Spleen (tissue), 7 donors: ENCODE measurements at regions not wholly inside any gene's neighbourhood (a gene's known extent, or its start where the extent isn't known, plus 50 kb on each side); places are given as distances from the start of the nearest gene placed in this dataset.

Source experiments
- POLR2A ChIP-seq, 3 donors: fragments of 450-650 bp; IDR thresholded peaks; one replicate each; pipeline ENCODE4 v1.5.1; 2017; ENCODE audit warnings: antibody characterized with exemption in 3 of 3, mild to moderate bottlenecking in 1 of 3
- TF ChIP-seq, protein P1 (sequence below), 11 experiments: fragments of 200-600 bp in 7 of 11; fragments of 450-650 bp in 4 of 11; sonication (generic) in 4 of 11; IDR thresholded peaks in 8 of 11; conservative IDR thresholded peaks in 3 of 11; 1 replicate in 7 of 11; 2 replicates in 4 of 11; pipeline versions ENCODE4 v1.4.0 to v1.8.0; 2016 to 2021; ENCODE audit warnings: antibody characterized with exemption in 11 of 11, inconsistent platforms in 4 of 11, mild to moderate bottlenecking in 1 of 11
- donor health status: DM: no; HTN: no; CAD: no; lungs with moderate emphysema.
- donor health status: DM: no; HTN: no; CAD: no.
- donor health status: DM: no; HTN: no; CAD: no.

DNA sequence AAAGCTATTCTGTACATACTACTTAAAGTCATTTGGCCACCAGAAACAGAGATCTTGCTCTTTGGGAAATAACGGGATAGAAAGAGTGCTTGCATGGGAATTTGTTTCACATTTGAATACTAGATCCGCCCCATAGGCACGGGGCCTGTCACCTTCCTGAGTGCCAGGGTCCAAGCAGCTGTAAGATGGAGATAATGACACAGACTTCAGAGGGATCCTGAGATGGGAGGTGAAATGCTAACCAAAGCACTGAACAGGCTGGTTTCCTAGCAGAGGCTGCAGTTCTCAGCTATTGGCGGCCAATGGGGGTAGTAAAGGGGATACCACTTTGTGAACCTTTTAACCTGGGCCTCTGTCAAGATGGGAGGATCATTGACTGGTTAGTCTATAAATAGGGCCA is 225.4 kb downstream of the IRF8 start:
- TF ChIP-seq, protein P1, sequence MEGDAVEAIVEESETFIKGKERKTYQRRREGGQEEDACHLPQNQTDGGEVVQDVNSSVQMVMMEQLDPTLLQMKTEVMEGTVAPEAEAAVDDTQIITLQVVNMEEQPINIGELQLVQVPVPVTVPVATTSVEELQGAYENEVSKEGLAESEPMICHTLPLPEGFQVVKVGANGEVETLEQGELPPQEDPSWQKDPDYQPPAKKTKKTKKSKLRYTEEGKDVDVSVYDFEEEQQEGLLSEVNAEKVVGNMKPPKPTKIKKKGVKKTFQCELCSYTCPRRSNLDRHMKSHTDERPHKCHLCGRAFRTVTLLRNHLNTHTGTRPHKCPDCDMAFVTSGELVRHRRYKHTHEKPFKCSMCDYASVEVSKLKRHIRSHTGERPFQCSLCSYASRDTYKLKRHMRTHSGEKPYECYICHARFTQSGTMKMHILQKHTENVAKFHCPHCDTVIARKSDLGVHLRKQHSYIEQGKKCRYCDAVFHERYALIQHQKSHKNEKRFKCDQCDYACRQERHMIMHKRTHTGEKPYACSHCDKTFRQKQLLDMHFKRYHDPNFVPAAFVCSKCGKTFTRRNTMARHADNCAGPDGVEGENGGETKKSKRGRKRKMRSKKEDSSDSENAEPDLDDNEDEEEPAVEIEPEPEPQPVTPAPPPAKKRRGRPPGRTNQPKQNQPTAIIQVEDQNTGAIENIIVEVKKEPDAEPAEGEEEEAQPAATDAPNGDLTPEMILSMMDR (IDR thresholded peaks at IDR 0.05 in 8 of 11, conservative IDR thresholded peaks at IDR 0.05 in 3 of 11): no peak
- TF ChIP-seq POLR2A (IDR thresholded peaks at IDR 0.05): no peak
